22Rv1 (cell line): ENCODE measurements at regions not wholly inside any gene's neighbourhood (a gene's known extent, or its start where the extent isn't known, plus 50 kb on each side); places are given as distances from the start of the nearest gene placed in this dataset.

Source experiments
- CTCF ChIP-seq: fragments of 450-650 bp; IDR thresholded peaks from 2 replicates; pipeline ENCODE4 v1.5.1; 2017; ENCODE audit warnings: mild to moderate bottlenecking
- ZFX ChIP-seq: fragments of 450-650 bp; IDR thresholded peaks from 2 replicates; pipeline ENCODE4 v1.6.1; 2017; ENCODE audit warnings: antibody characterized with exemption, borderline replicate concordance

- TF ChIP-seq CTCF (no peak), ZFX (no peak)
These were observed 95.1 kb upstream of the TMEM132E start for GRCh38 chr17:34484193-34484733.
